ENCODE measurements at regions not wholly inside any gene's neighbourhood (a gene's known extent, or its start where the extent isn't known, plus 50 kb on each side); places are given as distances from the start of the nearest gene placed in this dataset.

GRCh38 chr4:148651991-148652390, 209.8 kb upstream of the NR3C2 start:
- TF ChIP-seq CEBPB (IDR thresholded peaks at IDR 0.05) (no peak), POLR2A (IDR thresholded peaks at IDR 0.05; ENCODE audit: low read length) (no peak), RFX5 (IDR thresholded peaks at IDR 0.05) (no peak), TP53 (CRISPR knock-in tag; IDR thresholded peaks at IDR 0.05) (no peak), USF2 (IDR thresholded peaks at IDR 0.05) (no peak), KDM5A (IDR thresholded peaks at IDR 0.05) (no peak), SREBF2 (IDR thresholded peaks at IDR 0.05) (no peak), PHF8 (IDR thresholded peaks at IDR 0.05; ENCODE audit: borderline replicate concordance, low read depth) (no peak), RNF2 (IDR thresholded peaks at IDR 0.05; ENCODE audit: borderline replicate concordance, low read depth) (no peak)
- TF ChIP-seq, protein P1, sequence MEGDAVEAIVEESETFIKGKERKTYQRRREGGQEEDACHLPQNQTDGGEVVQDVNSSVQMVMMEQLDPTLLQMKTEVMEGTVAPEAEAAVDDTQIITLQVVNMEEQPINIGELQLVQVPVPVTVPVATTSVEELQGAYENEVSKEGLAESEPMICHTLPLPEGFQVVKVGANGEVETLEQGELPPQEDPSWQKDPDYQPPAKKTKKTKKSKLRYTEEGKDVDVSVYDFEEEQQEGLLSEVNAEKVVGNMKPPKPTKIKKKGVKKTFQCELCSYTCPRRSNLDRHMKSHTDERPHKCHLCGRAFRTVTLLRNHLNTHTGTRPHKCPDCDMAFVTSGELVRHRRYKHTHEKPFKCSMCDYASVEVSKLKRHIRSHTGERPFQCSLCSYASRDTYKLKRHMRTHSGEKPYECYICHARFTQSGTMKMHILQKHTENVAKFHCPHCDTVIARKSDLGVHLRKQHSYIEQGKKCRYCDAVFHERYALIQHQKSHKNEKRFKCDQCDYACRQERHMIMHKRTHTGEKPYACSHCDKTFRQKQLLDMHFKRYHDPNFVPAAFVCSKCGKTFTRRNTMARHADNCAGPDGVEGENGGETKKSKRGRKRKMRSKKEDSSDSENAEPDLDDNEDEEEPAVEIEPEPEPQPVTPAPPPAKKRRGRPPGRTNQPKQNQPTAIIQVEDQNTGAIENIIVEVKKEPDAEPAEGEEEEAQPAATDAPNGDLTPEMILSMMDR (IDR thresholded peaks at IDR 0.05): no peak
- TF ChIP-seq, protein P2, sequence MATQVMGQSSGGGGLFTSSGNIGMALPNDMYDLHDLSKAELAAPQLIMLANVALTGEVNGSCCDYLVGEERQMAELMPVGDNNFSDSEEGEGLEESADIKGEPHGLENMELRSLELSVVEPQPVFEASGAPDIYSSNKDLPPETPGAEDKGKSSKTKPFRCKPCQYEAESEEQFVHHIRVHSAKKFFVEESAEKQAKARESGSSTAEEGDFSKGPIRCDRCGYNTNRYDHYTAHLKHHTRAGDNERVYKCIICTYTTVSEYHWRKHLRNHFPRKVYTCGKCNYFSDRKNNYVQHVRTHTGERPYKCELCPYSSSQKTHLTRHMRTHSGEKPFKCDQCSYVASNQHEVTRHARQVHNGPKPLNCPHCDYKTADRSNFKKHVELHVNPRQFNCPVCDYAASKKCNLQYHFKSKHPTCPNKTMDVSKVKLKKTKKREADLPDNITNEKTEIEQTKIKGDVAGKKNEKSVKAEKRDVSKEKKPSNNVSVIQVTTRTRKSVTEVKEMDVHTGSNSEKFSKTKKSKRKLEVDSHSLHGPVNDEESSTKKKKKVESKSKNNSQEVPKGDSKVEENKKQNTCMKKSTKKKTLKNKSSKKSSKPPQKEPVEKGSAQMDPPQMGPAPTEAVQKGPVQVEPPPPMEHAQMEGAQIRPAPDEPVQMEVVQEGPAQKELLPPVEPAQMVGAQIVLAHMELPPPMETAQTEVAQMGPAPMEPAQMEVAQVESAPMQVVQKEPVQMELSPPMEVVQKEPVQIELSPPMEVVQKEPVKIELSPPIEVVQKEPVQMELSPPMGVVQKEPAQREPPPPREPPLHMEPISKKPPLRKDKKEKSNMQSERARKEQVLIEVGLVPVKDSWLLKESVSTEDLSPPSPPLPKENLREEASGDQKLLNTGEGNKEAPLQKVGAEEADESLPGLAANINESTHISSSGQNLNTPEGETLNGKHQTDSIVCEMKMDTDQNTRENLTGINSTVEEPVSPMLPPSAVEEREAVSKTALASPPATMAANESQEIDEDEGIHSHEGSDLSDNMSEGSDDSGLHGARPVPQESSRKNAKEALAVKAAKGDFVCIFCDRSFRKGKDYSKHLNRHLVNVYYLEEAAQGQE (IDR thresholded peaks at IDR 0.05): no peak
- TF ChIP-seq, protein P3, sequence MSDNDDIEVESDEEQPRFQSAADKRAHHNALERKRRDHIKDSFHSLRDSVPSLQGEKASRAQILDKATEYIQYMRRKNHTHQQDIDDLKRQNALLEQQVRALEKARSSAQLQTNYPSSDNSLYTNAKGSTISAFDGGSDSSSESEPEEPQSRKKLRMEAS (IDR thresholded peaks at IDR 0.05): no peak
- TF ChIP-seq, protein P4, sequence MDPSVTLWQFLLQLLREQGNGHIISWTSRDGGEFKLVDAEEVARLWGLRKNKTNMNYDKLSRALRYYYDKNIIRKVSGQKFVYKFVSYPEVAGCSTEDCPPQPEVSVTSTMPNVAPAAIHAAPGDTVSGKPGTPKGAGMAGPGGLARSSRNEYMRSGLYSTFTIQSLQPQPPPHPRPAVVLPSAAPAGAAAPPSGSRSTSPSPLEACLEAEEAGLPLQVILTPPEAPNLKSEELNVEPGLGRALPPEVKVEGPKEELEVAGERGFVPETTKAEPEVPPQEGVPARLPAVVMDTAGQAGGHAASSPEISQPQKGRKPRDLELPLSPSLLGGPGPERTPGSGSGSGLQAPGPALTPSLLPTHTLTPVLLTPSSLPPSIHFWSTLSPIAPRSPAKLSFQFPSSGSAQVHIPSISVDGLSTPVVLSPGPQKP (IDR thresholded peaks at IDR 0.05; ENCODE audit: low read depth, low read length): no peak
